ENCODE measurements at regions not wholly inside any gene's neighbourhood (a gene's known extent, or its start where the extent isn't known, plus 50 kb on each side); places are given as distances from the start of the nearest gene placed in this dataset.

DNA sequence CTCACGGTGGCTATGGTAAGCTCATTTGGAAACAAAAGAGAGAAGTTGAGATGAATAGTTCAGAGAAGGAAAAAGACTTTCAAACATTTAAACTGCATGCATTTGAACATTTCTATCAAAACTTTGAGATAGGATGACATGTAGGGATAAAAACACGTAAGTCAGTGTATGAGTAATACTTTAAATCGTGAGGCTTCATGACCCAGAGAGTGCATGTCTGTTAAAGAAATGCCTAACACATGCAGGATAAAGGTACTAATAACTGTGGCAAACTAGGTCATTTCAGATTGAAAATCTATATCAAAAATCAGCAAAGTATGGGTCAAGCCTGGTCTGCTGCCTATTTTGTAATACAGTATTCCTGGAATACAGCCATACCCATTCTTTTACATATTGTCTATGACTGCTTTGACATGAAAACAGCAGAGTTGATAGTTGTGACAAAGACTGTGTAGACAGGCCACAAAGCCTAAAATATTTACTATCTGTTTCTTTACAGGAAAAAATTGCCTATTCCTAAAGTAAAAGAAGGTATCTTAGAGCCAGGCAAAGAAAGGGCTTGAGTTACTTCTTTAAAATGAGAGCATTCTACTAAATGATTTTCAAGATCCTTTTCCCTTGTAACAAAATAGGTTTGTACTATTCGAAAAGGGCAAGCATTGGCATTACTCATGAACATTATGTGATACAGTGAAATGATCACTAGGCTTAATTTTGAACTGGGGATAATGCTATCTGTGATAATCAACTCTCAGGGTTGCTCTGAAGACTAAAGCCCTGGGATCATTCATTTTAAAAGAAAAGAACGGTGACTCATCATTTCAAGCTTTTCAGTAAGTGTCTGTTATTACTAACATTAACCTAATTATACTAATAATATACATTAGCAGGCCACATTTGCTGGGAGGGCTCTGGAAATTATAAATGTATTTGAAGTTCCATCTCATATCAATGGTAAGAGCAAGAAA, 185.9 kb downstream of the CRPPA start:
- ATAC-seq: no peak
- no peak for DNase-seq (ENCODE audit: low spot score)

GRCh38 chr7:16234493-16235146, 186.7 kb downstream of the CRPPA start:
- ATAC-seq (no peak), DNase-seq (ENCODE audit: low spot score) (no peak)

DNA sequence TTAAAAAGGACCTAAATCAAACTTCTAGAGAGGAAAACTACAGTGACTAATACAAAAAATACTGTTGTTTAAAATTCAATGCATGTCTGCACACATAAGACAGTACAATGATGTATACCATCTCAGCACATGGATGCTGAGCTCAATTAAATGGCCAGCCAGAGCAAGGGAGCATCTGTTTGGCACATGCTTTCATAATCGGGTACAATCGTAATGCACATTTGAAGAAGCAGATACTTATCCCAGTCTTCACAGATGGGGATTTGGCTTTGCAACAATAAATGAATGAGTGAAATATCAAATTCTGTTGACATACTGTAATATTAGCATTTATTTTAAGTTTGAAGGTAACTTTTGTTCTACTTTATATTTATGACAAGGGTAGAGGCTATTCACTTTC, 187.8 kb downstream of the CRPPA start:
- no peak for ATAC-seq
- no peak for DNase-seq (ENCODE audit: low spot score)

- no peak for ATAC-seq
- no peak for DNase-seq (ENCODE audit: low spot score)
Observed at GRCh38 chr7:16232273-16232672, 189.1 kb downstream of the CRPPA start.

DNA sequence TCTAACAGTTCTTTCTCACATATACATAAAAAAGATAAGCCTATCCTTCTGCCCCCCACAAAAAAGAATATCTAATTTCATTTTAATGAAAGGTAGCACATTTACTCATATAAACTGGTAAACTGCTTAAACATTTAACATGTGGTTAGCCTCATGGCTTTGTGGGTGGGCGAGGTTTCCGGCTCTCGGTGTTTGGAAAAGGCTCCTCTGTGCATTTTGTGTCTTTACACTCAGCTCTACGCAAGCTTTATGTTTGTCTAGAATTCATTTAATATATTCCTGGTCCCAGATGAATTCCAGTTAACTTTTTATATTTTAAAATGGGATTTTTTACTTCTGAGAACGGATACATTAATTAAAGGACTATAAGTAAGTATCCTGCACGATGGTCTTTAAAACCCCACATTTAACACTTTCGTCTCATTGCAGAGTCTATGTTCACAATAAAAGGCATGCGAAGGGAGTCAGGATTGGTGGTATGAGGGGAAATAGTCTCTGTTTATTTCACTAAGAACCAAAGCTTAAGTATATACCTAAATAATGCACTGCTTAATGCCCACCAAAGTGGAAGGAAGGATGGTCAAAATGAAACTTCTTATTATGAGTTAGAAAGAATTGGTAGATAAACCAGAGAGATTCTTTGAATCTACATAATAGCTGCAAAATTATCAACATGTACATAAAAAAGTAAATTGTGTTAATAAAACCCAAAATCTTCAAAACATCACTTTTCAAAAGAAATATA, 197.2 kb downstream of the CRPPA start:
- no peak for ATAC-seq
- DNase-seq (ENCODE audit: low spot score): no peak

- ATAC-seq (no peak), DNase-seq (ENCODE audit: low spot score) (no peak)
Observed at GRCh38 chr7:16212610-16213009, 208.7 kb downstream of the CRPPA start.

DNA sequence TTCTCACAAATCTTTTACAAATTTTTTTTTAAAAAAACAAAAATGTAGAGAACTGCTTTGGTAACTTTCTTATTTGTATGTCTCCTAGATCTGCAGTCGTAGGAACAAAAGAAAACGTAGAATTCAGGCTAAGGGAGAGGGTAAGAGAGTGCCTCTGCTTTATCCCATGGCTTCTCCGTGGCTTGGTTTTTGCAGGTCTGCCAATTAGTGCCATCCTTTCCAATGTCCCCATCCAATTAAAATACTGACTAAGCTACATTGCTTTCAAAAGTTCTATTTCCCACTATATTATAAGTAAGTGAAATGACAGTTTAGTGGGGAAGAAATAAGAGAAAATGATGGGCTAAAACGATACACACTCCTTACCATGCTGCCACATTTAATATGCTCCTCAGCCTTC, 209.3 kb downstream of the CRPPA start:
- no peak for DNase-seq (ENCODE audit: low spot score)
- no peak for ATAC-seq

GRCh38 chr7:16211402-16211925, 209.9 kb downstream of the CRPPA start:
- DNase-seq (ENCODE audit: low spot score) (no peak), ATAC-seq (no peak)

DNA sequence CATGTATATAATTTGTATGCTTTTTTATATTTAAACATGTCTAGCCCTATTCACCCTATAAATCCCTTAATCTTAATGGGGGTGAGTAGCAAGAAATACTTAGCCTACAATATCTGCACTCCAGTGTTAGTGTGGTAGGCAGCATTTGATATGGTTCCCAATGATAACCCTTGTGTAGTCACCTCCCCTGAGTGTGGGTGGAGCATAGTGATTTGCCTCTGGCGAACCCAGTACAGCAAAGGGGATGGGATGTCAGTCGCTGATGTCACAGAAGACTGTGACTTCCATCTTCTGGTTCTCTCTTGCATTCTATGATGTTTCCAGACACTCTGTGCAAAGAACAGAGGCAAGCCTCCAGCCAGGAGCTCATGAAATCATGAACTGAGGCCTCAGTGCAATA, 211.2 kb downstream of the CRPPA start:
- ATAC-seq (no peak), DNase-seq (ENCODE audit: low spot score) (no peak)

DNA sequence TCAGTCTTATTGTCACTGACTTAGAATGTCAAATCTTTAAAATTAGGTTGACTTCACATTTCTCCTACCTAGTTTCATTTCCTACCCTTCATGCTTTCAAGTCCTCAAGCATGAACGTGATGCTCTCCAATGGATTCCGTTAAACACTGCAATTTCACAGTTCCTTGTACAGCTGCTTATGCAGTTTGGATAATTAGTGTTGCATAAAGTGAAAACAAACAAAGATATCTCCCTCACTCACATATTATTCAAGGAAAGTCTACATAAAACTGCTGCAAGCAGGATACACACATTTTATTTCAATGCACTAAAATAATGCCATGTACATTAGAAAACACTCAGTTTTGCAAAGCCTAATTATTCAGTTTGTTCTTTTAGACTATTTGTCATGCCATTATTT, 214.0 kb downstream of the CRPPA start:
- no peak for ATAC-seq
- DNase-seq (ENCODE audit: low spot score): no peak

DNA sequence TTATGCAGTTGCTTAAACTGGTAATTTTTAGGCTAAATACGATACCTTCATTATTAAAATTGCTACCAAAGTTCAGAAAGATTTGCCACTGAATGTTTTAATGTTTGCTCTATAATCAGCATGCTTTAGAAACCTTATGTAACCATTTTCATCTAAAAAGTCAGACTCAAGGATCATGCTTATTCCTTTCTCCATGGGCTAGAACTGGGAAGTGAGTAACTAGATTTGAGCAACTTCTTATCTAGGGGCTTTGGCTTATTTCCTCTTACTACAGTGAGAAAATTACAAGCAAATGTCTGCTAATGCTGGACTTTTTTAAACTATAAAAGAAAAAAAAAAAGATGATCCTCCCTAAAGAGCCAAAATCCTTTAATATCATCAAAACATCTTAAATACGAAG, 215.9 kb downstream of the CRPPA start:
- ATAC-seq: no peak
- DNase-seq (ENCODE audit: low spot score): no peak

GRCh38 chr7:16204953-16205352, 216.4 kb downstream of the CRPPA start:
- ATAC-seq: no peak
- no peak for DNase-seq (ENCODE audit: low spot score)

GRCh38 chr7:16203065-16203464, 218.3 kb downstream of the CRPPA start:
- DNase-seq (ENCODE audit: low spot score) (no peak), ATAC-seq (no peak)

GRCh38 chr7:16202303-16202702, 219.0 kb downstream of the CRPPA start:
- DNase-seq (ENCODE audit: low spot score) (no peak), ATAC-seq (no peak)

DNA sequence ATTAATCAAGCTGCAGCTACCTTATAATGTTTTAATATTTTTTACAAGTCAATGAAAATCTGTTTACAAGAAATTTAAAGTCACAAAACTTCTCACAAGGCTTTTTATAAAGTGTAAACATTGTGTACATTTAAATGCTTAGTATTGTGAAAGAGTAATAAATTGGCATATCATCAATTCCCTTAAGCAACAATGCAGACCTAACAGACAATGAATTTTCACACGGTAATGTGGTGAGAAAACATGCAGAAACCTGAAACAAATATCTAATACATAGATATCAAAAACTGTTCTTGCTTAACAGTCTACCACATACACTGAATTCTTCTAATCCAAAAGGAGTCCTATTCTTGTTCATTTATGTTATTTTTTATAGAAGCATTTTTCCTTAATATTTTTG, 220.7 kb downstream of the CRPPA start:
- no peak for DNase-seq (ENCODE audit: low spot score)

GRCh38 chr7:16193631-16194030, 227.7 kb downstream of the CRPPA start:
- ATAC-seq (no peak), DNase-seq (ENCODE audit: low spot score) (no peak)

More for the DNA sequence above, 220.7 kb downstream of the CRPPA start:
- no peak for ATAC-seq

GRCh38 chr7:16189026-16189715, 232.2 kb downstream of the CRPPA start:
- ATAC-seq (no peak), DNase-seq (ENCODE audit: low spot score) (no peak)

- ATAC-seq: no peak
Observed at GRCh38 chr7:16187131-16187530, 234.2 kb downstream of the CRPPA start.

GRCh38 chr7:16178585-16178984, 242.8 kb downstream of the CRPPA start:
- DNase-seq (ENCODE audit: low spot score): no peak
- no peak for ATAC-seq

More at GRCh38 chr7:16187131-16187530, 234.2 kb downstream of the CRPPA start:
- no peak for DNase-seq (ENCODE audit: low spot score)

DNA sequence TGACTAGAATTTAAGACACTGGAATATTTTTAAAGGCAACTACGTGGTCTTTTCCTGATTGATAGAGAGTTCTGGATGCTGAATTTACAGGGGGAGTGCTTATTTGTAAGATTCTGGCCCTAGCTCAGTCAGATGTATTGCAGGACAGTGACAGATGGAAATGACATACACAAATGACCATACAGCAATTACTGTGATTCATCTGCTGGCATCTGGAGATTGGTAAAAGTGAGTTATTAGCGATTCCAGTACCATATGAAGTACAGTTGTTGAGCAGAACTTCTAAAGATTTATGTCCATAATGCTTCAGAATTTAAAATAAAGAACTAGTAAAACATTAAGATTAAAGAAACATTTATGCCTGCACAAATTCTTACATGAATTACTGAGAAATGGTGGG, 243.2 kb downstream of the CRPPA start:
- DNase-seq (ENCODE audit: low spot score): no peak
- no peak for ATAC-seq

- no peak for DNase-seq (ENCODE audit: low spot score)
- no peak for ATAC-seq
Observed at GRCh38 chr7:16174253-16174652, 247.1 kb downstream of the CRPPA start.

Measured in left lobe of liver (tissue), 2 donors.